Colonic mucosa (tissue), 4 donors: ENCODE measurements at regions not wholly inside any gene's neighbourhood (a gene's known extent, or its start where the extent isn't known, plus 50 kb on each side); places are given as distances from the start of the nearest gene placed in this dataset.

Experiments
- DNase-seq: peaks from one replicate; pipeline ENCODE4 v3.0.0-alpha.2; 2020
- H3K27ac ChIP-seq: fragments of 200-600 bp; one replicate; pipeline ENCODE4 v1.8.0; 2021
- H3K27me3 ChIP-seq: fragments of 200-600 bp; one replicate; pipeline ENCODE4 v1.8.0; 2021
- H3K36me3 ChIP-seq: fragments of 200-600 bp; one replicate; pipeline ENCODE4 v1.8.0; 2021
- H3K4me1 ChIP-seq: fragments of 200-600 bp; one replicate; pipeline ENCODE4 v1.8.0; 2021; ENCODE audit warnings: mild to moderate bottlenecking
- H3K4me3 ChIP-seq: fragments of 200-600 bp; one replicate; pipeline ENCODE4 v1.8.0; 2021
- H3K9ac ChIP-seq, 2 donors: one replicate each; pipeline ENCODE4 v1.7.0; 2013; ENCODE audit warnings: control low read depth in 2 of 2, low read depth in 2 of 2, low read length in 2 of 2
- H3K9me3 ChIP-seq: fragments of 200-600 bp; one replicate; pipeline ENCODE4 v1.8.0; 2021
- intact Hi-C: fragments of 100-400 bp; cut with DNase I; formaldehyde crosslinking; loops from one replicate; pipeline ENCODE4 v1.14.1; 2022
- TF ChIP-seq, protein P1 (sequence below): fragments of 200-600 bp; IDR thresholded peaks from one replicate; pipeline ENCODE4 v1.8.0; 2022; ENCODE audit warnings: antibody characterized with exemption, mild to moderate bottlenecking
- donor health status: healthy.
- donor health status: DM: no; HTN: no; CAD: no.
- donor health status: DM: no; HTN: no; CAD: no.

DNA sequence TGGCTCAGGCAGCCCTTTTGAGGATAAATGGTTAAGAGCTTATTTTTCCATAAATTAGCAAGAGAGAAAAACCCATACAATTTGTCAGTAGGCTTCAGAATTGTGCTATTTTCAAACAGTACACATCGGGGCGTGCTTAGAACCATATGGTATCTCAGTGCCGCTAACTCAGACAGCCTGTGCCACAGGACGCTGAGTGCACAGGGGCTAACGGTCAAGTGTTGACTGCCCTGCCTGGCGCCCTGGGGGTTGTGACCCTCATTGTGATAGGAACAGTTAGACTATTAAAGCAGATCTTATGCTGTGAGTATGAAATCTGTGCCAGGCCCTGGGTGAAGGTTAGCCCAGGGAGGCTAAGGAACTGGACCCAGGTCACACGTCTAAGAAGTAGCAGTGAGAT, 1519.7 kb downstream of the BRD1 start:
- intact Hi-C loops, result no loop called here
- TF ChIP-seq, protein P1, sequence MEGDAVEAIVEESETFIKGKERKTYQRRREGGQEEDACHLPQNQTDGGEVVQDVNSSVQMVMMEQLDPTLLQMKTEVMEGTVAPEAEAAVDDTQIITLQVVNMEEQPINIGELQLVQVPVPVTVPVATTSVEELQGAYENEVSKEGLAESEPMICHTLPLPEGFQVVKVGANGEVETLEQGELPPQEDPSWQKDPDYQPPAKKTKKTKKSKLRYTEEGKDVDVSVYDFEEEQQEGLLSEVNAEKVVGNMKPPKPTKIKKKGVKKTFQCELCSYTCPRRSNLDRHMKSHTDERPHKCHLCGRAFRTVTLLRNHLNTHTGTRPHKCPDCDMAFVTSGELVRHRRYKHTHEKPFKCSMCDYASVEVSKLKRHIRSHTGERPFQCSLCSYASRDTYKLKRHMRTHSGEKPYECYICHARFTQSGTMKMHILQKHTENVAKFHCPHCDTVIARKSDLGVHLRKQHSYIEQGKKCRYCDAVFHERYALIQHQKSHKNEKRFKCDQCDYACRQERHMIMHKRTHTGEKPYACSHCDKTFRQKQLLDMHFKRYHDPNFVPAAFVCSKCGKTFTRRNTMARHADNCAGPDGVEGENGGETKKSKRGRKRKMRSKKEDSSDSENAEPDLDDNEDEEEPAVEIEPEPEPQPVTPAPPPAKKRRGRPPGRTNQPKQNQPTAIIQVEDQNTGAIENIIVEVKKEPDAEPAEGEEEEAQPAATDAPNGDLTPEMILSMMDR, result no peak
- Histone ChIP-seq H3K4me1 (no peaks in the 10 kb centered on the region), H3K9me3 (no peaks in the 10 kb centered on the region), H3K9ac (no peak overlapping the region), H3K4me3 (no peak overlapping the region), H3K27ac (no peak overlapping the region), H3K27me3 (no peaks in the 10 kb centered on the region), H3K36me3 (no peaks in the 10 kb centered on the region)
- peak; percentile 4 for DNase-seq

DNA sequence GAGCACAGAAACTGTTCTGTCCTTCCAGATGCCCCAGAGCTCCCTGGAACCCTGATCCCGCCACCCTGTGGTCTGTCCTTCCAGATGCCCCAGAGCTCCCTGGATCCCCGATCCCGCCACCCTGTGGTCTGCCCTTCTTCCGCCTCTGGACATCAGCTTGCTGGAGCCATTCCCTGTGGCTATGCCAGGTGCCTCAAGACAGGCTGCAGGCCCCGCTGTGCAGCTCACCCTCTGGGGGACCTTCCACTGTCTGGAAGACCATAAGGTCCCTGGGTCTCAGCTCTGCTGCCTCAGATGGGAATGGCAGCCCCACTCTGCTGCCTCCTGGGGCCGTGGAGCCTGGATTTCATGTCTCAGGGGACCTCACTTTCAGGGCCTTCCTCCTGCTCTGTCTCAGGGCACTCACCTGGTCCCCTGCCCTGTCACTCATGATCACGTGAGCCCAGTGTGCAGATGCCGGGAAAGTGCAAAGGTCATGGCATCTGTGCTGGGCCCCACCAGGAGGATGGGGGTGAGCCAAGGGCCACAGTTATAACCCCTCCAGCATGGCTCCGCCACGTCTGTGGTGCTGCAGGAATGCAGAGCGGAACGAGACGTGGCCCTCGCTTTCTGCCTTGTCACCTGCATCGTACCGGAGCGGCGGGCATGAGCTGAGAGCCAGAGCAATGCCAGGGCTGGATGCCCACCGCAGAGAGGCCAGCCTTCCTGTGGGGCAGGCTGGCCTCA, 1520.7 kb downstream of the BRD1 start:
- intact Hi-C loops, result no loop called here
- no peaks in the 10 kb centered on the region for H3K4me1 ChIP-seq
- no peak overlapping the region for H3K27ac ChIP-seq
- H3K4me3 ChIP-seq, result no peak overlapping the region
- no peak for DNase-seq
- H3K9ac ChIP-seq, result no peak overlapping the region
- H3K27me3 ChIP-seq, result no peaks in the 10 kb centered on the region
- TF ChIP-seq, protein P1, result no peak
- no peaks in the 10 kb centered on the region for H3K9me3 ChIP-seq
- no peaks in the 10 kb centered on the region for H3K36me3 ChIP-seq

DNA sequence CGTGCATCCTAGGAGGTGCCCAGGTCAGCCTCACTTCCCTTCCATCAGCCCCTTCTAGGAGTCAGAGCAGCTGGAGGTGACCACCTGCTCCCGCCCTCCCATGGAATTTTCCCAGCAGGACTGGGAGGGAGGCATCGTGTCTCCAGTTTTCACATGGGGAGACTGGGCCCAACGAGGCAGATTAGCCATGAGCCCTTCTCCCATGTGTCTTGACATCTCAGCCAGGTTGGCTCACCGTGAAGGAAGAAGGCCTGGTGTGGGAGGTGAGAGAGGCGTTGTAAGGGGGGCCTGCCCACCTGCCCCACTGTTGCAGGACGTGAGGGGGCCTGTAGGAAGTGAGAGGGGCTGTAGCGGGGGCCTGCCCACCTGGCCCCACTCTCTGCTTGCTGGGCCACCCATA, 1521.4 kb downstream of the BRD1 start:
- H3K9ac ChIP-seq, result no peak overlapping the region
- intact Hi-C loops, result no loop called here
- H3K4me3 ChIP-seq, result no peak overlapping the region
- TF ChIP-seq, protein P1, result no peak
- no peak for DNase-seq
- H3K9me3 ChIP-seq, result no peaks in the 10 kb centered on the region
- no peaks in the 10 kb centered on the region for H3K36me3 ChIP-seq
- H3K27me3 ChIP-seq, result no peaks in the 10 kb centered on the region
- H3K4me1 ChIP-seq, result no peaks in the 10 kb centered on the region
- no peak overlapping the region for H3K27ac ChIP-seq

DNA sequence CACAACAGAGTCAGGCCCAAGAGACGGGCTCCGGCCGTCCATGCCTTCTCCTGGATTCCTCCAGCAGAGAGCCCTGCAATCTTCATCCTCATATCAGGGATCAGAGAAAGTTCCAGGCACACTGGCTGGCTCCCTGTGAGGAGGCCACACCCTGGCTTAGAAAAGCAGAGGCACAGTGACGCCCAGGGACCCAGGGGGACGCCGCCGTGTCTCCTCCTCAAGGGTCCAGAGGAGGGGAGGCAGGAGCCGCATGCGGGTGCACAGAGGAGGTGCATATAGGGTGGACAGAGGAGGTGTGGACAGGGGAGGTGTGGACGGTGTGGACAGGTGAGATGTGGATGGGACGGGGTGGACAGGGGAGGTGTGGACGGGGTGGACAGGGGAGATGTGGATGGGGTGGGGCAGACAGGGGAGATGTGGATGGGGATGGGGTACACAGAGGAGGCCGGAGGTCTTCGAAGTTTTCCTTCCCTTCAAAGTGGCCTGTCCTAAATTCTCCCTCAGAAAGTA, 1521.9 kb downstream of the BRD1 start:
- TF ChIP-seq, protein P1, result no peak
- H3K36me3 ChIP-seq, result no peaks in the 10 kb centered on the region
- intact Hi-C loops, result no loop called here
- no peaks in the 10 kb centered on the region for H3K27me3 ChIP-seq
- no peak for DNase-seq
- no peak overlapping the region for H3K4me3 ChIP-seq
- H3K27ac ChIP-seq, result no peak overlapping the region
- H3K4me1 ChIP-seq, result no peaks in the 10 kb centered on the region
- no peak overlapping the region for H3K9ac ChIP-seq
- H3K9me3 ChIP-seq, result no peaks in the 10 kb centered on the region

DNA sequence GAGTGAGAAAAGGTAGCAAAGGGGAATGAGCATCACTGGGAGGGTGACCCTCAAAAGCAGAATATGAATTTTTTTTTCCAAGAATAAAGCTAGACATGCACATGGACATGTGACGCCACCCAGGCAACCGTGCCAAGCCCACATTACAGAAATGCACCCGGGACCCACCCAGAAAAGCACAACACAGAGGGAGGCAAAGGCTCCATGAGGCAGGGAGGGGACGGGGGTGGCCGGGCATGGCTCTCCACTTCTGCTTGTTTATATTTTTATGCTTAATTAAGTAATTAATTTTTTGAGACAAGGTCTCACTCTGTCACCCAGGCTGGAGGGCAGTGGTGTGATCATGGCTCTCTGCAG, 1524.3 kb downstream of the BRD1 start:
- no peak overlapping the region for H3K27ac ChIP-seq
- no peak for DNase-seq
- no peaks in the 10 kb centered on the region for H3K36me3 ChIP-seq
- no peaks in the 10 kb centered on the region for H3K4me1 ChIP-seq
- H3K27me3 ChIP-seq, result no peaks in the 10 kb centered on the region
- H3K9me3 ChIP-seq, result no peaks in the 10 kb centered on the region
- TF ChIP-seq, protein P1, result no peak
- intact Hi-C loops, result no loop called here
- no peak overlapping the region for H3K9ac ChIP-seq
- no peak overlapping the region for H3K4me3 ChIP-seq
